Central memory CD8-positive, alpha-beta T cell (primary cell): ENCODE measurements at regions not wholly inside any gene's neighbourhood (a gene's known extent, or its start where the extent isn't known, plus 50 kb on each side); places are given as distances from the start of the nearest gene placed in this dataset.

Source experiments
- ATAC-seq: fragments of 150-1000 bp; cut with Tn5 transposase; replicated peaks from 2 replicates; pipeline ENCODE4 v1.10.0; 2022; ENCODE audit warnings: mild to moderate bottlenecking, moderate FRiP score, moderate number of reproducible peaks; ENCODE audit not compliant: poor library complexity, severe bottlenecking; ENCODE audit errors: extremely low read depth
- DNase-seq, 2 donors: peaks; one replicate each; pipeline ENCODE4 v3.0.0; 2021; ENCODE audit warnings: low spot score in 2 of 2
- H3K27ac Mint-ChIP-seq: one replicate; pipeline ENCODE4 v1.8.0; 2022; ENCODE audit warnings: low read depth, mild to moderate bottlenecking, moderate library complexity, mixed read lengths
- H3K27me3 Mint-ChIP-seq: one replicate; pipeline ENCODE4 v1.8.0; 2022; ENCODE audit warnings: mixed read lengths
- H3K36me3 Mint-ChIP-seq: one replicate; pipeline ENCODE4 v1.8.0; 2022; ENCODE audit warnings: mild to moderate bottlenecking, moderate library complexity, mixed read lengths; ENCODE audit not compliant: insufficient read depth
- H3K4me1 Mint-ChIP-seq: one replicate; pipeline ENCODE4 v1.8.0; 2022; ENCODE audit warnings: mixed read lengths
- H3K4me3 Mint-ChIP-seq: one replicate; pipeline ENCODE4 v1.8.0; 2022; ENCODE audit warnings: mild to moderate bottlenecking, moderate library complexity, mixed read lengths
- H3K9me3 Mint-ChIP-seq: one replicate; pipeline ENCODE4 v1.8.0; 2022; ENCODE audit warnings: mixed read lengths

DNA sequence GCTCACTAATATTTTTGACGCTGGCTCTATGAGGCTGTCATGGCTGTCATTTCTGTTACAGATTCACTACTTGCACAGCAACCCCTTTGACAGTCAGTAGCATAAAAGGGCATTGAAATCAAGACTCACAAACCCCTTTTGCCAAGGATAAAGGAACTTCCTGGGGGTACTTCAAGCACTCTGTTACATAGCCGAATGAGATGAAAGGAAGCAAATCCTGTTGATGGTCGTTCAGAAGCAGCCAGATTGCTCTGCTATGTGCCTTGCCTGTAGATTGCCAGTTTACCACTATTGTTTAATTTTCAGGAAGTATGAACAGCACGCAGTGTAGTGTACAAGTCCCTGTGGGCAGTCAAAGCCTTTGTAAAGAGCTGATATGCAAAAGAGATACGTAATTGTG, 296.2 kb downstream of the LRRIQ3 start:
- no peaks in the 10 kb centered on the region for H3K4me1 Mint-ChIP-seq
- H3K9me3 Mint-ChIP-seq: no peaks in the 10 kb centered on the region
- H3K4me3 Mint-ChIP-seq: no peak overlapping the region
- no peaks in the 10 kb centered on the region for H3K27me3 Mint-ChIP-seq
- DNase-seq (no peak), ATAC-seq (no peak)
- no peak overlapping the region for H3K27ac Mint-ChIP-seq
- H3K36me3 Mint-ChIP-seq: no peaks in the 10 kb centered on the region

DNA sequence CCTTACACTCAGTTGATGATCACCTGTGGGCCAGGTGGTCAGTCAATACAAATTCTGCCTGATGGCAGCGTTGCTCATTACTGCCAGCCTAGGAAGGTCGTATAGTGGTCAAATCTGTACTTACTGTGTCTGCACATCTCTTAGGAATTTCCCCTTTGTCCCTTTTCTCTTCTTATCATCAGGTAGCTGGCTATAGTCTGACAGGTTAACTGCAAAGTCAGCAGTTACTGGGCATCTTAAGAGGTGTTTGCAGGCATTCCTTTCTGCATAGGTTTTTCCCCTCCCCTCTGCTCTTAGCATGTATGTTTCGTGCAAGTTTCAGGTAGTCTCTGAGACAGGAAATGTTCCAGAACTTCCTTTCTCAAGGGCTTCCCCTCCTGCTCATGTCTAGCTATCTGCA, 298.7 kb downstream of the LRRIQ3 start:
- H3K9me3 Mint-ChIP-seq: no peaks in the 10 kb centered on the region
- no peaks in the 10 kb centered on the region for H3K36me3 Mint-ChIP-seq
- no peaks in the 10 kb centered on the region for H3K27me3 Mint-ChIP-seq
- no peak overlapping the region for H3K27ac Mint-ChIP-seq
- ATAC-seq: no peak
- DNase-seq: no peak
- H3K4me1 Mint-ChIP-seq: no peaks in the 10 kb centered on the region
- H3K4me3 Mint-ChIP-seq: no peak overlapping the region

- H3K27me3 Mint-ChIP-seq: no peaks in the 10 kb centered on the region
- ATAC-seq: no peak
- no peak for DNase-seq
- no peak overlapping the region for H3K27ac Mint-ChIP-seq
- H3K9me3 Mint-ChIP-seq: no peaks in the 10 kb centered on the region
- H3K4me1 Mint-ChIP-seq: no peaks in the 10 kb centered on the region
- no peaks in the 10 kb centered on the region for H3K36me3 Mint-ChIP-seq
- no peak overlapping the region for H3K4me3 Mint-ChIP-seq
Observed at GRCh38 chr1:73898540-73898939, 299.4 kb downstream of the LRRIQ3 start.

- Mint-ChIP-seq H3K9me3 (no peaks in the 10 kb centered on the region), H3K4me1 (no peaks in the 10 kb centered on the region), H3K27me3 (no peaks in the 10 kb centered on the region), H3K27ac (no peak overlapping the region), H3K4me3 (no peak overlapping the region), H3K36me3 (no peaks in the 10 kb centered on the region)
- DNase-seq: no peak
- ATAC-seq: no peak
Observed at GRCh38 chr1:73887412-73887811, 310.6 kb downstream of the LRRIQ3 start.

GRCh38 chr1:73886716-73887115, 311.3 kb downstream of the LRRIQ3 start:
- Mint-ChIP-seq H3K27ac (no peak overlapping the region), H3K4me3 (no peak overlapping the region), H3K36me3 (no peaks in the 10 kb centered on the region), H3K27me3 (no peaks in the 10 kb centered on the region), H3K4me1 (no peaks in the 10 kb centered on the region), H3K9me3 (no peaks in the 10 kb centered on the region)
- ATAC-seq (no peak), DNase-seq (no peak)

DNA sequence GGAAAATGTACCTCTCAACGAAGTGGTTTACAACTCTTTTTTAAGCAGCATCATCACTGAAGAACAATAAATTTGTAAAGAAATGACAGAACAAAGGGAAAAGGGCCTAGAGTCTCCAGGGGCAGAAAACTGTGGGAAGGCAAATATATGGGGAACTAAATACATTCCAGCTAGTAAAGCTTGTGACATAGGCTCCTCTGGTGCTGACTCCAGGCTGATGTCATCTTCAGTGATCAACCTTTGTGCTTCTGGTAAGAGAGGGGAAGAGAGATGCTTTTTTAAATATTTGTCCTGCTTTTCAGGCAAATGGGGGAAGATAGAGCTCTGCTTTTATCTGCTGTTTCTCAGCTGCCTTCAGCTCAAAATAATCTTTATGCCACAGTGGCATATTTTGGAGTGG, 323.2 kb downstream of the LRRIQ3 start:
- no peak overlapping the region for H3K27ac Mint-ChIP-seq
- ATAC-seq (no peak), DNase-seq (no peak)
- H3K36me3 Mint-ChIP-seq: no peaks in the 10 kb centered on the region
- H3K4me1 Mint-ChIP-seq: no peaks in the 10 kb centered on the region
- no peak overlapping the region for H3K4me3 Mint-ChIP-seq
- peaks cover 5% of the 10 kb centered on the region for H3K9me3 Mint-ChIP-seq
- no peaks in the 10 kb centered on the region for H3K27me3 Mint-ChIP-seq

DNA sequence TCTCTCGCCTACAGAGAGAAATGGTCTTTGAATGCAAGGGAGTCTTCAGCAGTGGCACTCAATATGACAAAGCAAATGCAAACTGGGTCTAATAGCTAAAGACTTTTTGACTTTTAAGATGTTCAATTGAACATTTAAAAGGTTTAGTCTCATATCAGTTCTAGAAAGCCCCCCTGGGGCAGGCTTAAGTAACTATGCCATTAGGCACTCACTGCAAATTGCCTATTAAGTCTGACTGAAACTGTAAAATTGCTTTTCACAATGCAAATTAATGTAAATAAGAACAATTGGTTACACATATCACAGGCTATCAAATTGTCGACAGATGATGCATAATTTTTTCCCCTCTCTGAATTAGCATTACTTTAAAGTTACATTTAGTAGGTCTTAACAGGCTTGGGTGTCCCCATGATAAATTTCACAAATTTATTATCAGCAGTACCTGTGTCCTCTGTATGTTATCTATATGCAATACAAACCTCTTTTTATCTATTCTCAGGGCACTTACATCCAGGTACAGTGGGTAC, 329.1 kb downstream of the LRRIQ3 start:
- Mint-ChIP-seq H3K4me1 (no peaks in the 10 kb centered on the region), H3K9me3 (peaks cover 16% of the 10 kb centered on the region), H3K27ac (no peak overlapping the region), H3K36me3 (no peaks in the 10 kb centered on the region), H3K27me3 (no peaks in the 10 kb centered on the region), H3K4me3 (no peak overlapping the region)
- ATAC-seq: no peak
- DNase-seq: no peak

DNA sequence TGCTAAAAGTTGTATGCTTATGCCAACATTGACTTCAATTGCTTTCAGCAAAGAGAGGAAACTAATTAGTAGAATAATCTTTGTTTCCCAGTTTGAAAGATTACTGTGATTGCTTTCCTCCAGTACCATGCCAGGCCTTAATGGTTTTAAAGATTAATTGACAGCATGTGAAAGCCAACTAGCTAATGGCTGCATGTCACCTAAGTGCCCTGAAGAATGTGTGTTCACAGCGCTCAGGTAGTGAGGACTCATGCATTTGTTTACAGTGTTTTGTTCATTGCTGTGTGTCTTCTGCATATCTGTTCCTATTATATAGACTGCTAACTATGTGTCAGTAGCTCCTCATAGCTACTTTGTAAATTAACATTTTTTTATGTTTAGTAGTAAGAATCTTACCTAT, 335.6 kb downstream of the LRRIQ3 start:
- Mint-ChIP-seq H3K4me1 (no peaks in the 10 kb centered on the region), H3K27ac (no peak overlapping the region), H3K4me3 (no peak overlapping the region), H3K27me3 (no peaks in the 10 kb centered on the region), H3K36me3 (no peaks in the 10 kb centered on the region), H3K9me3 (peaks cover 21% of the 10 kb centered on the region)
- no peak for DNase-seq
- ATAC-seq: no peak

- ATAC-seq (no peak), DNase-seq (no peak)
- no peaks in the 10 kb centered on the region for H3K36me3 Mint-ChIP-seq
- no peaks in the 10 kb centered on the region for H3K27me3 Mint-ChIP-seq
- no peak overlapping the region for H3K27ac Mint-ChIP-seq
- no peaks in the 10 kb centered on the region for H3K4me1 Mint-ChIP-seq
- H3K9me3 Mint-ChIP-seq: peaks cover 11% of the 10 kb centered on the region
- H3K4me3 Mint-ChIP-seq: no peak overlapping the region
Observed at GRCh38 chr1:73860421-73860950, 337.5 kb downstream of the LRRIQ3 start.

DNA sequence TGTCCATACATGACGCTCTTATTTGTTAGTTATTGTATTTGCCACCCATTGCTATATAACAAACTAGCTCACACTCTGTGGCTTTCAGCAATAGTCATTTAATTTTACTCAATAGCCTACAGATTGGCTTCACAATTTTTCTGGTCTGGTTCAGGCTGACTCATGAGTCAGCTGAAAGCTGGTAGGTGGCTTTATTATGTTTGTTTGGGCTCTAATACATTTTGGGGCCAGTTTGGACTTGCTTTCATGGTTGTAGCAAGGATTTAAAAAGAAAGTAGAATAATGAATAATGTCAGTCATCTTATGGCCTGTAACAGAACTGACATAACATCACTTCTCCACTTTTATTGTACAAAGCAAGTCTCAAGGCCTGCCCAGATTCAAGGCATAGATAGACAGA, 338.7 kb downstream of the LRRIQ3 start:
- Mint-ChIP-seq H3K9me3 (peaks cover 13% of the 10 kb centered on the region), H3K27ac (no peak overlapping the region), H3K27me3 (no peaks in the 10 kb centered on the region), H3K36me3 (no peaks in the 10 kb centered on the region), H3K4me1 (no peaks in the 10 kb centered on the region), H3K4me3 (no peak overlapping the region)
- DNase-seq (no peak), ATAC-seq (no peak)

- Mint-ChIP-seq H3K4me3 (no peak overlapping the region), H3K4me1 (no peaks in the 10 kb centered on the region), H3K9me3 (peaks cover 14% of the 10 kb centered on the region), H3K27ac (no peak overlapping the region), H3K36me3 (no peaks in the 10 kb centered on the region), H3K27me3 (no peaks in the 10 kb centered on the region)
- ATAC-seq (no peak), DNase-seq (no peak)
Observed at GRCh38 chr1:73854527-73854926, 343.4 kb downstream of the LRRIQ3 start.

- Mint-ChIP-seq H3K27ac (no peak overlapping the region), H3K4me3 (no peak overlapping the region), H3K9me3 (peaks cover 5% of the 10 kb centered on the region), H3K36me3 (no peaks in the 10 kb centered on the region), H3K4me1 (no peaks in the 10 kb centered on the region), H3K27me3 (no peaks in the 10 kb centered on the region)
- ATAC-seq: no peak
- DNase-seq: no peak
Observed at GRCh38 chr1:73842436-73842835, 355.5 kb downstream of the LRRIQ3 start.

DNA sequence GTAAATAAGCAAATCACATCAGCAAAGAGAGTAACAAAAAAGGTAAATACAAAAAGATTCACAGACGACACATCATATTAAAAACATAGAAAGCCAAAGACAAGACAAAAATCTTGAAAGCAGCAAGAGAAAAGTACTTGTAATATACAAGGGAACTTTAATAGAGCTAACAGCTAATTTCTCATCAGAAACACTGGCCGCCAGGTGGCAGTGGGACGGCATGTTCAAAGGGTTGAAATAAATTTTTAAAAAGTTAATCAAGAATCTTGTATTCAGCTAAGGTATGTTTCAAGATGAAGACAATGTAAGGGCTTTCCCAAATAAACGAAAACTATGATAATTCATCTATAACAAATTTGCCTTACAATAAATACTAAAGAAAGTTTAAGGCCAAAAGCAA, 358.1 kb downstream of the LRRIQ3 start:
- Mint-ChIP-seq H3K9me3 (no peaks in the 10 kb centered on the region), H3K4me1 (no peaks in the 10 kb centered on the region), H3K27me3 (no peaks in the 10 kb centered on the region), H3K36me3 (no peaks in the 10 kb centered on the region), H3K27ac (no peak overlapping the region), H3K4me3 (no peak overlapping the region)
- no peak for DNase-seq
- no peak for ATAC-seq
